HepG2 (cell line): ENCODE measurements at regions not wholly inside any gene's neighbourhood (a gene's known extent, or its start where the extent isn't known, plus 50 kb on each side); places are given as distances from the start of the nearest gene placed in this dataset.

ENCODE experiments used
- ATF2 ChIP-seq: sonication (generic); formaldehyde crosslinking; IDR thresholded peaks from 2 replicates; pipeline ENCODE4 v1.4.0; 2020; ENCODE audit warnings: missing genetic modification reagents
- DNMT1 ChIP-seq: sonication (generic); formaldehyde crosslinking; IDR thresholded peaks from 2 replicates; pipeline ENCODE4 v1.5.1; 2020; ENCODE audit warnings: mild to moderate bottlenecking, missing genetic modification reagents
- KAT7 ChIP-seq: IDR thresholded peaks from 2 replicates; pipeline ENCODE4 v1.6.1; 2018; ENCODE audit warnings: borderline replicate concordance, missing compliant biosample characterization
- MXI1 ChIP-seq: IDR thresholded peaks from 3 replicates; pipeline ENCODE4 v1.6.1; 2012; ENCODE audit warnings: low read depth, low read length, inconsistent platforms, borderline replicate concordance
- NAIF1 ChIP-seq: sonication (generic); formaldehyde crosslinking; IDR thresholded peaks from 2 replicates; pipeline ENCODE4 v1.5.0; 2020; ENCODE audit warnings: mild to moderate bottlenecking, missing genetic modification reagents, borderline replicate concordance
- NFE2L2 ChIP-seq: fragments of 150-350 bp; IDR thresholded peaks from 2 replicates; pipeline ENCODE4 v1.6.1; 2014; ENCODE audit warnings: low read length
- NFKBIZ ChIP-seq: IDR thresholded peaks from 2 replicates; pipeline ENCODE4 v1.6.1; 2018; ENCODE audit warnings: missing genetic modification reagents, missing compliant biosample characterization
- PAXIP1 ChIP-seq: sonication (generic); formaldehyde crosslinking; conservative IDR thresholded peaks from 2 replicates; pipeline ENCODE4 v1.4.0; 2020; ENCODE audit warnings: mild to moderate bottlenecking, missing genetic modification reagents, moderate library complexity
- PPARG ChIP-seq: conservative IDR thresholded peaks from 2 replicates; pipeline ENCODE4 v1.6.1; 2016; ENCODE audit warnings: missing biosample characterization, missing genetic modification reagents
- PTBP1 ChIP-seq: fragments of 200-400 bp; formaldehyde crosslinking; IDR thresholded peaks from 2 replicates; pipeline ENCODE4 v1.6.1; 2018; ENCODE audit warnings: low read length, low read depth; ENCODE audit not compliant: poor library complexity, severe bottlenecking
- TEAD3 ChIP-seq: optimal IDR thresholded peaks from 2 replicates; pipeline ENCODE3; 2016; ENCODE audit warnings: borderline replicate concordance
- TOPORS ChIP-seq: sonication (generic); formaldehyde crosslinking; IDR thresholded peaks from 2 replicates; pipeline ENCODE4 v1.8.0; 2023; ENCODE audit warnings: mild to moderate bottlenecking, missing genetic modification reagents
- ZFY ChIP-seq: sonication (generic); formaldehyde crosslinking; IDR thresholded peaks from 2 replicates; pipeline ENCODE4 v1.4.0; 2020; ENCODE audit warnings: missing genetic modification reagents
- ZHX1 ChIP-seq: sonication (generic); formaldehyde crosslinking; IDR thresholded peaks from 2 replicates; pipeline ENCODE4 v1.8.1; 2022; ENCODE audit warnings: low read depth, mild to moderate bottlenecking, missing genetic modification reagents
- ZNF235 ChIP-seq: sonication (generic); formaldehyde crosslinking; IDR thresholded peaks from 2 replicates; pipeline ENCODE4 v1.8.1; 2023; ENCODE audit warnings: mild to moderate bottlenecking, missing genetic modification reagents, borderline replicate concordance
- ZNF253 ChIP-seq: sonication (generic); formaldehyde crosslinking; IDR thresholded peaks from 2 replicates; pipeline ENCODE4 v1.8.0; 2022; ENCODE audit warnings: mild to moderate bottlenecking, missing genetic modification reagents, borderline replicate concordance
- ZNF275 ChIP-seq: sonication (generic); formaldehyde crosslinking; IDR thresholded peaks from 2 replicates; pipeline ENCODE4 v1.8.0; 2022; ENCODE audit warnings: missing genetic modification reagents, mild to moderate bottlenecking, inconsistent platforms, borderline replicate concordance
- ZNF850 ChIP-seq: sonication (generic); formaldehyde crosslinking; conservative IDR thresholded peaks from 2 replicates; pipeline ENCODE4 v1.9.0; 2021; ENCODE audit warnings: mild to moderate bottlenecking, missing genetic modification reagents
- ZZZ3 ChIP-seq: sonication (generic); formaldehyde crosslinking; IDR thresholded peaks from 2 replicates; pipeline ENCODE4 v1.4.0; 2020; ENCODE audit warnings: missing genetic modification reagents, mild to moderate bottlenecking, borderline replicate concordance

GRCh38 chr13:51524312-51524711 lies 60.0 kb upstream of the WDFY2 start (continued):
- TF ChIP-seq ZNF275, result no peak
- no peak for TF ChIP-seq ZZZ3 (CRISPR knock-in tag)
- TF ChIP-seq ZNF253, result no peak
- TF ChIP-seq TOPORS (CRISPR knock-in tag), result no peak
- peak; percentile 64; the same call in 1 of the 2 replicates for TF ChIP-seq NFKBIZ
- no peak for TF ChIP-seq KAT7 (CRISPR knock-in tag)
- TF ChIP-seq TEAD3, result peak; percentile 53
- TF ChIP-seq ZNF850 (CRISPR knock-in tag), result no peak
- no peak for TF ChIP-seq ZHX1 (CRISPR knock-in tag)
- no peak for TF ChIP-seq NAIF1
- peak; percentile 57 for TF ChIP-seq PPARG (CRISPR knock-in tag)
- peak; percentile 42; the same call in 1 of the 3 replicates for TF ChIP-seq MXI1
- TF ChIP-seq DNMT1 (CRISPR knock-in tag), result no peak
- TF ChIP-seq ZFY (CRISPR knock-in tag), result no peak
- TF ChIP-seq NFE2L2, result no peak
- peak; percentile 55 for TF ChIP-seq PAXIP1 (CRISPR knock-in tag)
- TF ChIP-seq ATF2 (CRISPR knock-in tag), result peak; percentile 91; the same call in 1 of the 2 replicates
- no peak for TF ChIP-seq ZNF235 (CRISPR knock-in tag)
- no peak for TF ChIP-seq PTBP1
